ENCODE measurements at regions not wholly inside any gene's neighbourhood (a gene's known extent, or its start where the extent isn't known, plus 50 kb on each side); places are given as distances from the start of the nearest gene placed in this dataset.
A peak's percentile ranks its signal among the peaks of the same experiment; 100 is the strongest.

GRCh38 chrX:10288373-10288975, 131.7 kb downstream of the CLCN4 start:
- DNase-seq = no peak

DNA sequence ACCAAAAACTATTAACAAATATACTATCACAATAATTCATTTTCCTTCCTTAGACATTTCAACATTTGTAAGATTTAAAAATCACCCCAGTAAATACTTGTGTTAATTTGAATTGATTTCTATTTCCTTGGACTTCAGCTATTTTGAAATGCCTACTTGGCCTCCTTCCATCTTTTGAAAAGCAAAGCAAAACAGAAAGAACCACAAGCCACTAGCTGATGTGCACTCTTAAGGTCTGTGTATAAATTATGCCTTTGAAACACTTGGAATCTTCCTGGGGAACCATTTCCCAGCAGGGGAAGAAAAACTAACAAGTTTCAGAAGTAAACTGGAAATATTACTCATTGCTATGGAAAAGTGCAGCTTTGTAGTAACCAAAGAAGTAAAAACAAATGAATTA, 139.8 kb downstream of the CLCN4 start:
- no peak for DNase-seq

GRCh38 chrX:10310511-10310910, 153.7 kb downstream of the CLCN4 start:
- no peak for DNase-seq

- no peak for DNase-seq
Observed at GRCh38 chrX:10314530-10315104, 157.8 kb downstream of the CLCN4 start.

DNA sequence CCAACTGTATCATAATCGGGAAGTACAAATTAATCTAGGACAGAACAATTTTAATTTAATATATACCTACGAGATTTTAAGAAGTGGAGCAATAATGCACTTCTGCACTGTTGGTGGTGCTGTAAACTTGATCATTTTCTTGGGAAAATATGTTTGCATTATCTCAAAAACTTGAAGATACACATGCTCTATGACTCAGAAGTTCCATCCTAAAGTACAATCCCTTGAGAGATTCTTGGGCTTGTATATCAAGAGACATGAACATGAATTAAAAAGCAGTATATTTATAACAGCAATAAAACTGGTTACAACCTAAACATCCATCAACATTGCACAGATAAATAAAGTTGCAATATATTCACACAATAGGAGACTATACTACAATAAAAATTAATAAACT, 168.8 kb downstream of the CLCN4 start:
- no peak for DNase-seq

DNA sequence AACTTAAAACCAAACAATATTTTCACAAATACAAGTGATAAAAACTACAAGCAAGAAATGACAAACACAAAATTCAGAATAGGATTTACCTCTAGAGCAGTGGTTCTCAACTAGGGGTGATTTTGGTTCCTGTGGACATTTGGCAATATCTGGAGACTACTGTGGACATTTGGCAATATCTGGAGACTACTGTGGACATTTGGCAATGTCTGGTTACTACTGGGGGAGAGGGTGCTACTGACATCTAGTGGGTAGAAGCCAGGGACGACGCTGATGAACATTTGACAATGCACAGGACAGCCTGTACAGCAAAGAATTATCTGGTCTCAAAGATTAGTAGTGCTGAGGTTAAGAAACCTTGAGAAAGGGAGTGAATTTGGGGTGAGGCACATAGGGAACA, 169.8 kb downstream of the CLCN4 start:
- no peak for DNase-seq

DNA sequence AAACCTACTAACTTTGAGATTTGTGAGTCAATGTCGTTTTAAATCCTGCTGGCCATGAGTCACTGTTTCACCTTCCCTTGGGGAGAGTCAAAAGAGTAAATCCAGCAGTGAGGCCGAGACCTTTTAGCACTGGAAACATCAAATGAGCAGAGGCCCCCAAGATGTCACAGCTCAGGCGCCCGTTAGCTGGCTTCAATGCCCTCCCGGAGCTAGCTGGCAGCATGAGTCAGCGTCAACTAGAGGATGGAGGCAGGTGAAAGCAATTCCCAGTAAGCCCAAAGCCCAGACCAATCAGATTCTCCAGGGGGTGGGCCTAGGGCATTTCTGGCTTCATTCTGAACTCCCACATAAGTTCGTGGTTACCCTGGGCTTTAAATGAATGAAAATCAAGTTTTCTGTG, 170.9 kb downstream of the CLCN4 start:
- DNase-seq = no peak

DNA sequence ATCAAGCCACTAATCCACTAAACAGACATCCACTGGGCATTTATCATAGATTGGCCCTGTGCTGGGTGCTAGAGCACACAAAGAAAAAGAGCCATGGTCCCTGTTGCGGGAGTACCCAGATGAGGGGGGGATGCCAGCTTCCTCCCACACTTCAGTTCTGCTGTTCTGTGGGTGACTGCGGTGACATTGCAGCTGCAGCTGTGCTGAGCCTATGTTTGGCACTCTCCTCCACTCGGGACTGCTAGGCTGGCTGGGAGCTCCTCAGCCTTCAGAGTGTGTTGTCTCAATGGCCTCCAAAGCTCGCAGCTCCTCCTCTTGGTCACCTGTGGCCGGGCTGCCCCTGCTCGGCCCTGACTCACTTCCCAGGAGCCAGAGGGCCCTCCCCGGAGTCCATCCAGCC, 173.2 kb downstream of the CLCN4 start:
- DNase-seq = no peak

GRCh38 chrX:10341309-10341708, 184.5 kb downstream of the CLCN4 start:
- peak; percentile 2 for DNase-seq

GRCh38 chrX:10350221-10350620, 193.4 kb downstream of the CLCN4 start:
- no peak for DNase-seq

GRCh38 chrX:10350981-10351380, 194.2 kb downstream of the CLCN4 start:
- no peak for DNase-seq

GRCh38 chrX:10352536-10352935, 195.8 kb downstream of the CLCN4 start:
- no peak for DNase-seq

DNA sequence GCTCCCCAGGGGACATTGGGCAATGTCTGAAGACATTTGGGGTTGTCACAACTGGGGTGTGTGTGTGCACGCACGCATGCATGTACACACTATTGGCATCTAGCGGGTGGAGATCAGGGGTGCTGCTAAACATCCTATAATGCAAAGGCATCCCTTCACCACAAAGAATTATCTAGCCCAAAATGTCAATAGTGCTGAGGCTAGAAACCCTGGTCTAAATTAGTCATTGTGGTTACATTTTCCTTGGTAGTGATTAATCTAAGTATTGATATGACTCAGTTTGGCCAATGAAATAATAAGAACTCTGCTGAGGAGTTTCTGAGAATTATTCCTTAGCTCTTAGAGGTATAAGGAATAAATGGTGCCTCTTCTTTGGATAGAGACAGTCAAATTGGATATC, 200.2 kb downstream of the CLCN4 start:
- no peak for DNase-seq

DNA sequence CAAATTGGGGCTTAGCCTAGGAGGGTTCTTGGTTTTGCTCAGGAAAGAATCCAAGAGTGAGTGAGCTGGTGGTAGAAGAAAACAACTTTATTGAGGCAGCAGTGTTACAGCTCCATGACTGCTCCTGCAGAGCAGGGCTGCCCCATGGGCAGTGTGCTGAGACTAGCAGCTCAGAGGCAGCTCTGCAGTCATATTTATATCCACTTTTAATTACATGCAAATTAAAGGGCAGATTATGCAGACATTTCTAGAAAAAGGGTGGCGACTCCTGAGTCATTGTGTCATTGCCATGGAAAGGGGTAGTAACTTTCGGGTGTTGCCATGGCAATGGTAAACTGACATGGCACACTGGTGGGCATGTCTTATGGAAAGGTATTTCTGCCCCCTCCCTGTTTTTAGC, 202.2 kb downstream of the CLCN4 start:
- DNase-seq = no peak

DNA sequence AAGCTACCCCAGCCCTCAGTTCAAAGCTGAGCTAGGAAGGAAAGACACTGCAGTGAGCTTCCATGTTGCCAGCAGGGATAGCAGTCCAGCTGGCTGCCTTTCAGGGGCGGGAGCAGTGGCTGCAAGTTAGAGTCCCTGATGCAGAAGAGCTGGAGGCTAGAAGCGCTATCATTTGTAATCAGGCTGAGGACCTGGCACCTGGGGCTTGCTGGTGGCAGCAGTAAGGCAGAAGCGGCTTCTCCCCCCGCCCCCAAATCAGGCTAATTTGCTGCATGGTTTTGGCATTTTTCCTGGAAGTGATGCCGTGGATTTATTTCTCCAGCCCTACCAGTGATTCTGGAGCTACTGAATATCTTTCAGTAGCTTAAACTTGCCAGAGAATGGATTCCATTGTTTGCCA, 203.3 kb downstream of the CLCN4 start:
- DNase-seq = no peak

DNA sequence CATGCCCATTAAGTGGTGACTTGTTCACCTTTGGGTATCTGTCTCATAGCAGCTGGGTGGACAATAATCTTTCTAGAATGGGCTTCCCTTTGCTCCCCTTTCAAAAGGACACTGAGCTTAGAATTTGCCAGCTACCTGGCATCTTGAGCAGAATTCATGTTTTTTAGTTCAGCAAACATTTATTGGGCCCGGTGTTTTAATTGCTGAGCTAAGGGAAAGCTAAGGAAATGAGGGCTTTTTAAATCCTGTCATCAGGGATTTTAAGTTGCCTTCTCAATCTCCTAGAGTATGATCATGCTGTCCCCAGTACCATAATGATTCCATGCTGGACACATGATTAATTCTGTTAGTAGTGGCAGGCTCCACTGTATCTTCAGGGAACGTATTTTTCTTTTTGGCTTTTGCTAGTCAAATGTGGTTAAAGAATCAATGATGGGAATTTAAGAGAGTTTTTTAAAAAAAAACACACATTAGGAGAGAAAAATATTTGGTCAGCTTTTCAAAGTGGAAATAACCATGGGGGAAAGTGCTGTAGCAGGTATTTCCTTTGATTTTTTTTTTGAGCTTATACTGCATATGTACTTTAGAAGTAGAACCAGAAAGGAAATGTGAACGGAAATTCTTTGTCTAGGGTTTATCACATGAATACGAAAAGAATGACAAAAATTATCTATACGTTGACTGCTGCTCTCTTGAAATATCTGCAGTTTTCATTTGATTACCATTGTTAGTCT, 208.9 kb downstream of the CLCN4 start:
- no peak for DNase-seq

GRCh38 chrX:10367406-10367805, 210.6 kb downstream of the CLCN4 start:
- DNase-seq = no peak

- DNase-seq = no peak
Observed at GRCh38 chrX:10370976-10371375, 214.2 kb downstream of the CLCN4 start.

- DNase-seq = no peak
Observed at GRCh38 chrX:10377427-10377826, 220.7 kb downstream of the CLCN4 start.

DNA sequence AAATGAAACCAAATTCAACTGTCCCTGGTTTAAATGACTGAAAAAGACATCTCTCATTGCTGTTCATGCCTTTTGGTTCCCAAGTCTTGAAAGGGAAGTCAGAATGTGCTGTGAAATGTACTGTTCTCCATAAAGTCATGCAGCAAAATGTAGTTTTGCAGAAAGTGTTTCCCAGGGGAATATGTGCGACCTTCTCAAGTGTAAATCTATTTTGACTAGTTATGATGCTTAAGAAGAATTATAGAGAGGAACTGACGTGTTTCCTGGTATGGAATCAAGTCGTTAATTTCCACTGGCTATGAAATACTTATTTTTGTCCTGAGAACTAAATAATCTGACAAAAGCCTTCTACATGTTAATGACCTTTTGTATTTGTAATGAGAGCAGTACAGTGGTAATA, 223.1 kb downstream of the CLCN4 start:
- no peak for DNase-seq

DNA sequence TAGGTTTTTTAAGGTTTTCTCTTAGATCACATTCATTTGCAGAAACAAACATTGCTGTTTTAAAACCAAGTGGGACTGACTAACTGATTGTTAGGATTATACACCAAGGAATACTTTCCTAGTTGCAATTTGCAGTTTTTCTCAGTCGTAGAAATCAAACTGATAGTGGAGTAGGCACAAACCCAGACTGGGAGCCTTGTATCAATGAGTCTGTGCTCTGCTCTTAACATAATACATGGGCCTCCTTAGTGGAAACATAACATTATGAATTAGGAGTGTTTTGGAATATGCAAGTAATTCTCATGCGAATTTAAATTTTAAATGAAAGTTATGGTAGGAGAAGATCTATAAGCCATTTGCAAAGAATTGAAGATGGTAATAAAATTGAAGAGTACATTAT, 223.5 kb downstream of the CLCN4 start:
- no peak for DNase-seq

DNA sequence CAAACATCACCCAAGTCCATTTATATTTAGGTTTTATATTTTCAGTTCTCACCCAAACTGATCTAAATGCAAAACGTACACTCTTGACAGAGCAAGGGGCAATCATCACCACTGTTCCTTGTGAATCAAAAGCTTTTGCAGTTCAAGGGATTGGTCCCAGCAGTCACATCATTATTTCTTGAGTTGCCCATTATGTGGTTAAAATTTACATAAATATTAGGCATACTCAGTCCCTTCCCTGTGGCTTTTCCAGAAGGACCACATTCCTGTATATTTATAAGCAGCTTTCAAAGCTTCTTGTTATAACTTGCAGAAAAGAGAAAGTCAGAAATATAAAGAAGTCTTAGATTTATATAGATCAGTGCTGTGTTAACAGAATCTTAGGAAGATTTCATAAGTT, 224.4 kb downstream of the CLCN4 start:
- no peak for DNase-seq

GRCh38 chrX:10387011-10387410, 230.2 kb downstream of the CLCN4 start:
- DNase-seq = no peak

DNA sequence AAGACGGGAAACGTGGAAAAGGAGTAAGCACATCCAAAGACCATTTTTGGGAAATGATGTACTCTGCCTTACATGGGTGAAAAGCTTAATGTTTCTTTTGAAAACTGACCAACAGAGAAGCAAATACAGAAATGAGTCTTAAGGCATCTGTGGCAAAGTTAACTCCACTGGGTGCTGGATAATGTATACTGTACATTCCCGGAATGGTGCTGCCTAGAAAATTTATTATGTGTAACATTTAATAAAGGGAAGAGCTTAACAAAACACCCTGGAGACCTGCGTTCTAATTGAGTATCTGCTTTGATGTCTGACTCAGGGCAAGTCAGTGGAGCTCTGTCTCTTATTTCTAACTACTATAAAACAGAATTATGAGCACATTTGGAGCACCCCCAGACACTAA, 230.2 kb downstream of the MID1 start:
- no peak for DNase-seq

DNA sequence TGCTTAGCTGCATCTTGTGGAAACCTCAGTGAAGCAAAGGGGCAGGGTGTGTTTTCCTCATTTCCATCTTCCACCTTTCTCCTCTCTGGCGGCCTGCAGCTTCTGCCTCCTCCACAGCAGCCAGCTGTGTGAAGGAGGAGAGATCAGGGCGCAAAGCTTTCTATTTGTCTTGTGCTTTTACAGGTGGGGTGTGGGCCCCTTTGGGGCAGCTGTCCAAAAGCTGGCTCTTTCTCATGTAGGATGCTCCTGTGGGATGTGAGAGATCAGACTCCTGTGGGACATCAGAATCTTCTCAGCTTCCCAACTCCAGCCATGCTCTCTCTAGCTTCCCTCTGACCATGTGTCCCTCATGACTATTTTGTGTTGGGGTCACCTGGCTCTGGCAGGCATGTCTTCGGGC, 227.1 kb downstream of the MID1 start:
- no peak for DNase-seq
